Hematopoietic multipotent progenitor cell (in vitro differentiated cells): ENCODE measurements at regions not wholly inside any gene's neighbourhood (a gene's known extent, or its start where the extent isn't known, plus 50 kb on each side); places are given as distances from the start of the nearest gene placed in this dataset.
"Not testable (repeated sequence)": the region's sequence is repeated elsewhere in the genome, so short reads cannot be mapped to it uniquely, and the experiment has no call there.

Experiments used
- DNase-seq, 3 donors: peaks; one replicate each; pipeline ENCODE4 v3.0.0-alpha.2; 2011 to 2015; ENCODE audit warnings: low read depth in 2 of 3, low spot score in 2 of 3

DNA sequence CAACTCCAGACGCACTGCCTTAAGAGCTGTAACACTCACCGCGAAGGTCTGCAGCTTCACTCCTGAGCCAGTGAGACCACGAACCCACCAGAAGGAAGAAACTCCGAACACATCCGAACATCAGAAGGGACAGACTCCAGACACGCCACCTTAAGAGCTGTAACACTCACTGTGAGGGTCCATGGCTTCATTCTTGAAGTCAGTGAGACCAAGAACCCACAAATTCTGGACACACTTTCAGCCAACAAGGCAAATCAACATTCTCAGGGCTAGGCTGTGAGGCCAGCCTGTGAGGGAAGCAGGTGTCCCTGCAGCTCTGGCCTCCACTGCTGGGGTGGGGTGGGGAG is 275.3 kb downstream of the ADGRD1 start:
- not testable (repeated sequence) for DNase-seq

- peak in 2 of 3 donors; percentile 89 to 92 for DNase-seq
Measured at GRCh38 chr12:131229426-131230339, 276.0 kb downstream of the ADGRD1 start.

DNA sequence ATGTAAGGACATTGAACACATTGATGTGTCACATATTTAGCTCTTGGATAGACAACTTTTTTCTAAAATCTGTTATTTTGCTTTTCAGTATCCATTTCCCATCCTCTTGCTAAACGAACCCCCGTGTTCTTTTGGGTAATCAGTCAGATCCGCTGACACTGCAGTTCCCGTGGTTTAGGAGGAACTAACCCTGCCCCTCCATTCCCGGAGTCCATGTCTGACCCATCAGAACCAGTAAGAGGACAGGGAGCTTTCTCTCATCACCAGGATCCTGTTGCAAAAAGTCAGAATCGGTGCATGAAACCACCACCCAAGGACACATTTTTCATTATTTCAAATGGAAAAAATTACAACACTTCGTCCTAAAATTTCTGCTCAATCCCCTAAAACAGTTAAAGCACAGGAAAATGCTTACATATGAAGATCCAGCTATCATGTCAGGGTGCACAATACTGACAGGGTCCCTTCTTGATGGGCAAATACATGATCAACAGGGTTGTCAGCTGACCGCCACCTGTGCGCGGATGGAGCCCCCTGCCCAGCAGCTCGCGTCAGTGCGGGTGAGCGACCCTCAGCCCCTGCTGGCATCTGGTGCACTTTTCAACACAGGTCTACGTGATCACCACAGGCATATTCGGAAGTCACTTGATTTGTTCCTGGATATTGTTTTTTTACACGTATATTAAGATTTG is 276.8 kb downstream of the ADGRD1 start:
- no peak for DNase-seq

DNA sequence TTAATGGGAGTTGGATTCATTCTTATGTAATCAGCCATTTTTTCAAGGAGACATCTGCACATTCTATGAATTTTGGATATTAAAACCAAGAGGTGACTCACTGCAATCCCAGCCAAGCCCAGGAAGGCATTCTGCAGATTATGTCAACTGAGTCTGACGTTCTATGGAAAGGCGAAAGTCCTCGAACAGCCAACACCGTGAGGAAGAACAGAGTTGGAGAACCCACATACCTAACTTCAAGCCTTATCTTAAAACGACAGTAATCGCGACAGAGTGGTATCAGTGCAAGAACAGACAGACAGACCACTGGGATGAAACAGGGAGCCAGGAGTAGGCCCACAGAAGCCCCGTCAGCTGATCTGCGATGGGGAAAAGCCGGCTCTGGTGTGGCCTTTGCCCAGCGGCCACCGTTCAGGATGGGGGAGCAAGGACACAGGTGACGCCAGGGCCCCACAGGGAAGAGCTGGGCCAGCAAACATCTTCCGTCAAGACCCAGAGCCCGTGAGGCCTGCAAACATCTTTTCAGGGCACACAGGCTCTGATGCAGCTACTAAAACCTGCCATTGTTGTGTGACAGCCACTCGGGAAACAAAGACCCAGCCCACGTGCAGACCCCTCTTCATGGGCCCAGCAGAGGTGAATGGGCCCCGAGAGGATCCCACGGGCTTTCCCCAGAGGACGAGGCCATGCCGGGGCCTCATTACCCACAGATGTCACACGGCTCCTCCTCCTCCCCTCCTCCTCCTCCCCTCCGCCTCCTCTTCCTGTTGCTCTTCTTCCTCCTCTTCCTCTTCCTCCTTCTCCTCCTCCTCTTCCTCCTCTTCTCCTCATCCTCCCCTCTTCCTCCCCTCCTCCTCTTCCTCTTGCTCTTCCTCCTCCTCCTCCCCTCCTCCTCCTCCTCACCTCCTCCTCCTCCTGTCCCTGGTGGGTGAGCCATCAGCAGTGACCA is 277.6 kb downstream of the ADGRD1 start:
- no peak for DNase-seq

GRCh38 chr12:131232036-131232435 is 278.3 kb downstream of the ADGRD1 start:
- no peak for DNase-seq

DNA sequence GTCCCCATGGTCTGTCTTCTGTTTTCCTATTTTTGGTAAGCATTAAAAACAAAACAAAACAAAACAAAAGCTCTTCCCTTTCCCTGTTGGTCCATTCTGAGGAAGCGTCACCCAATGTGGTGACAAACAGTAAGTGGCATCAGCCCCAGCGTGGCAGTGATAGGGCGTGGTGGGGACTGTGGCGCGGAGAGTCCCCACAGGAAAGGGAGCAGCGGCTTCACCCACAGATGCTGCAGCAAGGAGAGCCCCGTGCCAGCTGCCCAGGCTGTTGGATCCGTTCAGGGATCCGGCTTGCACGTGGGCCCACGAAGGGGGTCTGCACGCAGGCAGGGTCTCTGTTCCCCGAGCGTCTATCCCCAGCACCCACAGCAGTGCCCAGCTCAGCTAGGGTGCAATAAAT is 279.2 kb downstream of the ADGRD1 start:
- not testable (repeated sequence) for DNase-seq

DNA sequence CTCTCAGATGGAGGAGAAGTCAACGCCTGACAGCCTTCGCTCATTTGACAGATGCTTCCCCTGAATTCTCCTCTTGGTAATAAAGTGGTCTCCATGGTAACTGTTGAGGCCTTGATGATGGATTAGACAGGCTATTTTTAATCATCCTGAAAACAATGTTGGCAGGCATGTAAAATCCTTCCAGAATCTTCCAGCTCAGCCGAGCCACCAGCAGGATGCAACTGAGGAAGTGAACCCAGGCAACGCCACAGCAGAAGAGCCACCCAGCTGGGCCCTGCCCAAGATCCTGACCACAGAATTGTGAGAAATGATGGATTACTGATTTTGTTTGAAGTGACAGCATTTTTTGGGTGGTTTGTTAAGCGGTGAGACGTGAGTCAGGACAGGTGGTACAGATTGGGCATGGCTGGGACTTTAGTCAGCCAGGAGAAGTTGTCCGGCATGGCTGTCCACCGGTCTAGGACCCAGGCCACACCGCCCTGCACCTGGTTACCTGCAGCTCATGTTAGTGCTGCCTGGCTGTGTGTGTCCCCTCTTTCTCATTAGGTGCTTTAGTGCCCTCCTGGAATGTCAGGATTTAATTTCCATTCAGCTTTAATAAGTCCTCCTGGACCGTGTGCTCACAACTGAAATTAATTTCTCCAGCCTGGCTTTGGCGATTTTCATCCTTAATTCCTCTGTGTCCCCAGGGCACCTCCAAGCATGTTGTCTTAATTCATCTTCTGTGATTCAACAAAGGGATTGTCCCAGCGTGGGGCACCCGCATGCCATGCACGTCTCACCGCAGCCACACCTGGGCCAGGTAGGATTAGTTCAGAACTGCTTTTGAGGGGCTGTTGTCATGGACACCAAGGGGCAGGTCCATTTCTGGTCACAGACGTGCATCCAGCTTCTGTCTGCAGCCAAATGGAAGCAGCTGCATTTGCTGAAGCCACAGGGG is 280.4 kb downstream of the ADGRD1 start:
- not testable (repeated sequence) for DNase-seq

- not testable (repeated sequence) for DNase-seq
Measured at GRCh38 chr12:131234841-131235271, 281.1 kb downstream of the ADGRD1 start.

DNA sequence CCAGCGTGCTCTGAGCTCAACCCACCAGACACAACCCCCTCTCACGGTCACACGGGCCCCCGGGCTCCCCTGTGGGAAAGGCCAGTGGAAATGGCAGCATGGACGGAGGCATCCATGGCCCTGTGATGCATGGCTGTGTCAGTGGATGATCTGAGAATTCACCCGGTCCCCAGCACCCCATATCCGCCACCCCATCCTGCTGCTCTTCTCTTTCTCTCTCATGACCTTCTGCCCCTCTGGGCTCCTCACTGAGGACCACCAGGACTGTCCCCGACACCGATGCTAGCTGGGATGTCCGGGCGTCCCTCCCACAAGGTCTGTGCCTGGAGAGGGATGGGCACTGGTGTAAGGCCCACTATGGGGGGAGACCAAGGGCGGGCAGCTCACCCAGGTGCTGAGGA is 282.2 kb downstream of the ADGRD1 start:
- DNase-seq = no peak

DNA sequence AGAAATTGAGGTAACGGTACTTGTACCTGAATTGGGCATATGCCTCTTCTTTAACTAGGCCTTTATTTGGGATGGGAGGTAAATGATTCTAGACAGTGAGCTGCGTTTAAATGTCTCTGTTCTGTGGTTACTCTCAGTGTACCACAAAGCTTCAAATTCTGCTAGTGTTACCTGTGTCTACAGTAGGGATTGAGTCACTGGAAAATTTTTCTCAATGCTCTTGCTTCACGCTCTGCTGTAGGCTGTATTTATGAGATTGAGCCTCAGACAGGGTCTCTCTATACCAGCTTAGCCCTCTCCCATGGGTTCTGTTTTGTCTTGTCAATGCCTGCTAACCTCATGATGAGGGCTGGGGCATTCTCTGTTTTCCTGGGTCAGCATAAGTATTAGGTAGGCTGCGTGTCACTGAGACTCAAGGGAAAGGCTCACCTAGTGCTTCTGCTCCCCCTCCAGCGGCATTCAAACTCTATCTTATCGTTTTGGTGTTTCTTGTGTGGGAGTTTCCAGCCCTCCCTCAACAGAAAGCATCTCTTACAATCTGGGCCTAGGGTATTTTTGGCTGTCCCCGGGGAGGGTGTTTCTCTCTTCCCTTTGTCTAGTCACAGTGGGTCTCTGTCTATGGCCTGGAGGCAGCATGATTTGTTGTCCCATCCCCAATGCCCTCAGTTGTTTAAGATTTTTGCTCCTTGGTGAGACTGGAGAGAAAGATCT is 285.8 kb downstream of the ADGRD1 start:
- no peak for DNase-seq

GRCh38 chr12:131241517-131241916 is 287.8 kb downstream of the ADGRD1 start:
- no peak for DNase-seq

DNA sequence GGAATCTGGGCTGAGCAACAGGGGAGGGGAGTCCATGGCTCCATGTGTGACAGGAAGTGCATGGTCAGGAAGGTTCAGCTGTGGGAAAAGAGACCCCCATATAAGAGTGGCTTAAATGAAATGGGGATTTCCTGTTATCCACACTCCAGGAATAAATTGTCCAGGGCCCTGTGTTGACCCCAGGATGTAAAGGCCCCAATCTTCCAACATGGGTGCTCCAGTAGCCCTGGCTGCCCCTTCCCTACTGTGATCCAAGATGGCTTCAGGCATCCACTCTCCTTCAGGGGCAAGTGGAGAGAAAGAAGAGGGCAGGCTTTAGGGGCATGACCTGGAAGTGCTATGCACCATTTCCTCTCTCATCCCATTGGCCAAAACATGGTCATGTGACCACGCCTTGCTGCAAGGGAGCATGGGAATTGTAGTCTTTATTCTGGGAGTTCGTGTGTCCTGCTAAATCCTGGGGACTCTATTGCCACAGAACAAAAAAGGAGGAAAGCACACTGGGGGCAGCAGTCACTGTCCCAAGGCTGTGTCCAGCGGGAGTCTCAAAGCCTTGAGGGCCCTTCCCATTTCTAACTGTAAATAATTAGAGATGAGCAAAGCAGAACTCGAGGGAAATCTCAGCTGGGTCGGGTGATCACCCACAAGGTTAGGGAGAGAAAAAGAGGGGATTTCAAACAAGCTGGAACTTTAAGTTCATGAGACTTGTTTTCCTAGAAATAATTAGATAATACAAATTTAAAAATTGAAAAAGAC is 289.2 kb downstream of the ADGRD1 start:
- peak in 1 of 3 donors; percentile 48 for DNase-seq

DNA sequence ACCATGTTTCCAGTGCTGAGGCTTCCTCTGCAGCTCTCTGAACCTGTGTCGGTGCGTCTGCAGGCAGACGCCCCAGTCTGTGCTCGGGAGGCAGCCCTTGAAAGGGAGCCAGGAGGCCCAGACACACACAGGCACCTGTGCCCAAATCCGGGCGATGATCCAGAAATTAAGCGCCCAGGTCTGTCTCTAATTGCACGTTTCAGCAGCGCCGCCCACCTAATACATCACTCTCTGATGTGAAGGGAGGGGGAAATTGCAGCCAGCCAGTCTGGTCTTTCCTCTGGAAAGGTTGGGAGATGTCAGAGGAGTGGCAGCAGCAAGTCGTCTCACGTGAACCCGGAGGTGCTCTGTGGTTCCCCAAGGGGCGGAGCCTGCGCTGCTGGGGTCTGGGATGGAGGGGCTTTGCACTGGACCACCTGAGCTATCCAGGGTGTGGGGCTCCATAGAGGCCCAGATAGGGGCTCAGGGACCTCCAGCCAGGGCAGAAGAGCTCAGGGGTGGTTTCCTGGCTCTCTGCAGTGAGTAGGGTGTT is 290.5 kb downstream of the ADGRD1 start:
- DNase-seq = not testable (repeated sequence)

GRCh38 chr12:131245161-131245560 is 291.5 kb downstream of the ADGRD1 start:
- DNase-seq = not testable (repeated sequence)

DNA sequence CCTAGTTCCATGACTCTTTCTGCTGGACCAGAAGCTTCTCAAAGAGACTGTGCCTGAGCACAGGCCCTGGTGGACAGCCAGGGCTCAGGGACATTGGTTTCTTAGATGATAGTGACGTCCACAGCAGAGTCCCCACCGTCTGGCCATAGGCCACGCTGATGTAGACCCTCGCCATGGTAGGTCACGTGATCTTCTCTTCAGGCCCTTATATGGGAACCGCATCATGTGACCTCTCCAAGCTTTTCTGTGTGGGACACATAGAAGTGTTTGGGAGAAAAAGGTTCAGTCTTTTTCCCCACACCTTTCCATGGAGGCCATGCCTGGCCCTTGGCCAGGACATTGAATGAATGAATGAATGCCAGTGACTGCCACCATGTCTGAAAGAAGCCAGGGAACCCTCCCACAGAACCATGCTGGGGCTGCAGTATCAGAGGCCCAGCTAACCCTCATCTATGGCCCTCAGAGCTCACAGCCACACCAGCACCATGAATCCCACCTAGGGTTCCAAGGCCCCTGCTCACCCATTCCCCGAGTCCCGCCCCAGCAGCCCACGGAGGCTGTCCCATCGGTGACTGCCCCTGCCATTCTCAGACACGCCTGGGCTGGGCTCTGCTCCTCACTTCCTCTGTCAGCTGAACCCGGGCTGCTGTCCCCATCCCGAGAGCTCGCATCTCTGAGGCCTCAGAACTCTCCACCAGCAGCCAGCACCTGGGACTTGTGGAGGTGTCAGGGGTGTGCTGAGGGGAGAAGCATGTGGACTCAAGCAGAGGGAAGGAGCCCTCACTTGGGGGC is 292.1 kb downstream of the ADGRD1 start:
- no peak for DNase-seq

GRCh38 chr12:131247026-131247725 is 293.5 kb downstream of the ADGRD1 start:
- DNase-seq = not testable (repeated sequence)

DNA sequence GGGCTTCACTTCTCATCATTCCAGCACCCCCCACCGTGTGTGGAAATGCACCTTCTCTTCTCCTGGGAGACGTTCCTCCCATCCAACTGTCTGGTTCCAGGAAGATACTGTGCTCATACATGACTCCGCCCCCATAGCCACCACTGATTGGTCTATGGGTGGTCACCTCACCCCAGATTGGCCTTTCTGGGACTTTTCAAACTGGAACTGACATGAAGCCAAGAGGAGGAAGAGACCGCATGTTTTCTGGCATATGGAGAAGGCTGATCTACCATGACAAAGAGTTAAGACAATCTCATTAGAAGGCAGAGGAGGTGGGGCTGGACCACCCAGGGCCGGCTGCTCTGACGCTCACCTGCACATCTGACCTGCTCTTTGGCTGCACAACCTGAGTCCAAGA is 294.2 kb downstream of the ADGRD1 start:
- not testable (repeated sequence) for DNase-seq
